ENCODE measurements at regions not wholly inside any gene's neighbourhood (a gene's known extent, or its start where the extent isn't known, plus 50 kb on each side); places are given as distances from the start of the nearest gene placed in this dataset.

GRCh38 chr1:80779275-80779674 is 1021.5 kb upstream of the ADGRL2 start:
- Histone ChIP-seq H3K36me3 (ENCODE audit: low read depth) (no peaks in the 10 kb centered on the region; the same call in 1 of the 2 replicates), H3K27me3 (replicated peaks; ENCODE audit: insufficient read depth) (no peaks in the 10 kb centered on the region), H3K9me2 (ENCODE audit: insufficient read depth) (no peaks in the 10 kb centered on the region), H4K20me1 (ENCODE audit: insufficient read depth) (no peaks in the 10 kb centered on the region), H3F3A (ENCODE audit: insufficient read depth) (no peaks in the 10 kb centered on the region), H3K27ac (no peak overlapping the region), H3K9me3 (ENCODE audit: low read depth) (no peaks in the 10 kb centered on the region), H2AFZ (no peak overlapping the region), H3K79me2 (ENCODE audit: insufficient read depth) (no peaks in the 10 kb centered on the region), H3K4me1 (ENCODE audit: insufficient read depth) (no peaks in the 10 kb centered on the region), H3K4me2 (ENCODE audit: unreplicated experiment) (no peak overlapping the region), H3K4me3 (no peak overlapping the region), H3K9ac (no peak overlapping the region)
- no peak for DNase-seq
- TF ChIP-seq EZH2phosphoT487 (IDR thresholded peaks at IDR 0.05; ENCODE audit: insufficient read depth, low read depth) = no peak
- no peak for TF ChIP-seq EZH2 (IDR thresholded peaks at IDR 0.05; ENCODE audit: insufficient read depth, poor library complexity, severe bottlenecking)
- in situ Hi-C loops (cut with MboI) = no loop called here
- WGBS, 2 experiments (ENCODE audit: low coverage in 1 of 2, low lambda C conversion rate in 2 of 2, missing lambda C conversion rate in 2 of 2) = 19 to 29% methylated on average over 2 of the region's 2 CpGs

DNA sequence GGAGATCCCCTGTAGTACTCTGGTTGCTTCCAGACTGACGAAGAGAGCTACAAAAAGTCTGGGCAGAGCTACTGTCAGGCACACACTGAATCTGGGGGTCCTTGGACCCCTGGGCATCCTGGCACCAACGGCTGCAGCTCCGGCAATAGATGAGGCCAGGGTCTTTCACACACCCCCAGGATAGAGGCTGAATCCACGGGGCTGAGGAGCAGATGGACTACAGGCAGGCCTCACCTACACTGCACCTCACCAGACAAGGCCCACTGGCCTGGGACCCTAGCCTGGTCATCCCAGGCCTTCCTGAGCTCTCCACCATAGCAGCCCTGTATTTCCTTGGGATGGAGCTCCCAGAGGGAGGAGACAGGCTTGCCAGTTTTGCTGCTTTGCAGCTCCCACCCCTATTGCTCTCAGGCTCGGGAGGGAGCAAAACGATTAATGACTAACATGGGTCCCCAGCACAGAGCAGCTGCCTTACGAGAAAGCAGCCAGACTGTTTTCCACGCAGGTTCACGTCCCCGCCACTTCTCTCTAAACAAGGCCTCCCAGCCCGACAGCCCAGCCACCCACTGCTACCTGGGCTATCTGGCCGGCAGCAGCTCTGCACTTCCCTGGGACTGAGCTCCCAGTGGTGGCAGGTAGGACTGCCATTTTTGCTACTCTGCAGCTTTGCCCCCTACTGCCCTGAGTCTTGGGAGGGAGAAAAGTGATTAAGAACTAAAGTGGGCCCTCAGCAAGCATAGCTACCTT is 1022.5 kb upstream of the ADGRL2 start:
- no peaks in the 10 kb centered on the region for H3K9me2 ChIP-seq (ENCODE audit: insufficient read depth)
- H2AFZ ChIP-seq = no peak overlapping the region
- no peaks in the 10 kb centered on the region for H3K9me3 ChIP-seq (ENCODE audit: low read depth)
- H3K4me3 ChIP-seq = no peak overlapping the region
- H3K27me3 ChIP-seq (replicated peaks; ENCODE audit: insufficient read depth) = no peaks in the 10 kb centered on the region
- H3K4me1 ChIP-seq (ENCODE audit: insufficient read depth) = no peaks in the 10 kb centered on the region
- no peak overlapping the region for H3K9ac ChIP-seq
- H3K36me3 ChIP-seq (ENCODE audit: low read depth) = no peaks in the 10 kb centered on the region; the same call in 1 of the 2 replicates
- H3F3A ChIP-seq (ENCODE audit: insufficient read depth) = no peaks in the 10 kb centered on the region
- WGBS, 2 experiments (ENCODE audit: low coverage in 1 of 2, low lambda C conversion rate in 2 of 2, missing lambda C conversion rate in 2 of 2) = 44 to 45% methylated on average over 12 of the region's 12 CpGs
- in situ Hi-C loops (cut with MboI) = no loop called here
- no peak for DNase-seq
- no peaks in the 10 kb centered on the region for H3K79me2 ChIP-seq (ENCODE audit: insufficient read depth)
- no peaks in the 10 kb centered on the region for H4K20me1 ChIP-seq (ENCODE audit: insufficient read depth)
- H3K4me2 ChIP-seq (ENCODE audit: unreplicated experiment) = no peak overlapping the region
- TF ChIP-seq EZH2 (IDR thresholded peaks at IDR 0.05; ENCODE audit: insufficient read depth, poor library complexity, severe bottlenecking) (no peak), EZH2phosphoT487 (IDR thresholded peaks at IDR 0.05; ENCODE audit: insufficient read depth, low read depth) (no peak)
- H3K27ac ChIP-seq = no peak overlapping the region

GRCh38 chr1:80776266-80776665 is 1024.5 kb upstream of the ADGRL2 start:
- no peaks in the 10 kb centered on the region for H3K4me1 ChIP-seq (ENCODE audit: insufficient read depth)
- H3F3A ChIP-seq (ENCODE audit: insufficient read depth) = no peaks in the 10 kb centered on the region
- no peak for DNase-seq
- H4K20me1 ChIP-seq (ENCODE audit: insufficient read depth) = no peaks in the 10 kb centered on the region
- TF ChIP-seq EZH2 (IDR thresholded peaks at IDR 0.05; ENCODE audit: insufficient read depth, poor library complexity, severe bottlenecking) (no peak), EZH2phosphoT487 (IDR thresholded peaks at IDR 0.05; ENCODE audit: insufficient read depth, low read depth) (no peak)
- H3K4me2 ChIP-seq (ENCODE audit: unreplicated experiment) = no peak overlapping the region
- no peaks in the 10 kb centered on the region; the same call in 1 of the 2 replicates for H3K36me3 ChIP-seq (ENCODE audit: low read depth)
- no peaks in the 10 kb centered on the region for H3K9me3 ChIP-seq (ENCODE audit: low read depth)
- WGBS, 2 experiments (ENCODE audit: low coverage in 1 of 2, low lambda C conversion rate in 2 of 2, missing lambda C conversion rate in 2 of 2) = 32 to 43% methylated on average over 2 of the region's 2 CpGs
- in situ Hi-C loops (cut with MboI) = no loop called here
- no peak overlapping the region for H3K27ac ChIP-seq
- H3K79me2 ChIP-seq (ENCODE audit: insufficient read depth) = no peaks in the 10 kb centered on the region
- no peak overlapping the region for H3K4me3 ChIP-seq
- no peak overlapping the region for H3K9ac ChIP-seq
- H2AFZ ChIP-seq = no peak overlapping the region
- no peaks in the 10 kb centered on the region for H3K27me3 ChIP-seq (replicated peaks; ENCODE audit: insufficient read depth)
- H3K9me2 ChIP-seq (ENCODE audit: insufficient read depth) = no peaks in the 10 kb centered on the region

GRCh38 chr1:80769208-80769750 is 1031.5 kb upstream of the ADGRL2 start:
- 5 to 6% methylated on average over 3 of the region's 3 CpGs for WGBS, 2 experiments (ENCODE audit: low coverage in 1 of 2, low lambda C conversion rate in 2 of 2, missing lambda C conversion rate in 2 of 2)
- H3K27me3 ChIP-seq (replicated peaks; ENCODE audit: insufficient read depth) = no peaks in the 10 kb centered on the region
- no peaks in the 10 kb centered on the region for H3K9me2 ChIP-seq (ENCODE audit: insufficient read depth)
- DNase-seq = no peak
- in situ Hi-C loops (cut with MboI) = no loop called here
- no peaks in the 10 kb centered on the region for H4K20me1 ChIP-seq (ENCODE audit: insufficient read depth)
- no peaks in the 10 kb centered on the region for H3K79me2 ChIP-seq (ENCODE audit: insufficient read depth)
- no peaks in the 10 kb centered on the region for H3K9me3 ChIP-seq (ENCODE audit: low read depth)
- no peak overlapping the region for H3K4me3 ChIP-seq
- no peaks in the 10 kb centered on the region for H3F3A ChIP-seq (ENCODE audit: insufficient read depth)
- H3K4me1 ChIP-seq (ENCODE audit: insufficient read depth) = no peaks in the 10 kb centered on the region
- H2AFZ ChIP-seq = no peak overlapping the region
- H3K9ac ChIP-seq = no peak overlapping the region
- no peak for TF ChIP-seq EZH2phosphoT487 (IDR thresholded peaks at IDR 0.05; ENCODE audit: insufficient read depth, low read depth)
- no peak for TF ChIP-seq EZH2 (IDR thresholded peaks at IDR 0.05; ENCODE audit: insufficient read depth, poor library complexity, severe bottlenecking)
- H3K36me3 ChIP-seq (ENCODE audit: low read depth) = no peaks in the 10 kb centered on the region
- H3K4me2 ChIP-seq (ENCODE audit: unreplicated experiment) = no peak overlapping the region
- H3K27ac ChIP-seq = no peak overlapping the region

Data from GM23248 (cell line).